ENCODE measurements at regions not wholly inside any gene's neighbourhood (a gene's known extent, or its start where the extent isn't known, plus 50 kb on each side); places are given as distances from the start of the nearest gene placed in this dataset.
"Not testable (repeated sequence)": the region's sequence is repeated elsewhere in the genome, so short reads cannot be mapped to it uniquely, and the experiment has no call there.

DNA sequence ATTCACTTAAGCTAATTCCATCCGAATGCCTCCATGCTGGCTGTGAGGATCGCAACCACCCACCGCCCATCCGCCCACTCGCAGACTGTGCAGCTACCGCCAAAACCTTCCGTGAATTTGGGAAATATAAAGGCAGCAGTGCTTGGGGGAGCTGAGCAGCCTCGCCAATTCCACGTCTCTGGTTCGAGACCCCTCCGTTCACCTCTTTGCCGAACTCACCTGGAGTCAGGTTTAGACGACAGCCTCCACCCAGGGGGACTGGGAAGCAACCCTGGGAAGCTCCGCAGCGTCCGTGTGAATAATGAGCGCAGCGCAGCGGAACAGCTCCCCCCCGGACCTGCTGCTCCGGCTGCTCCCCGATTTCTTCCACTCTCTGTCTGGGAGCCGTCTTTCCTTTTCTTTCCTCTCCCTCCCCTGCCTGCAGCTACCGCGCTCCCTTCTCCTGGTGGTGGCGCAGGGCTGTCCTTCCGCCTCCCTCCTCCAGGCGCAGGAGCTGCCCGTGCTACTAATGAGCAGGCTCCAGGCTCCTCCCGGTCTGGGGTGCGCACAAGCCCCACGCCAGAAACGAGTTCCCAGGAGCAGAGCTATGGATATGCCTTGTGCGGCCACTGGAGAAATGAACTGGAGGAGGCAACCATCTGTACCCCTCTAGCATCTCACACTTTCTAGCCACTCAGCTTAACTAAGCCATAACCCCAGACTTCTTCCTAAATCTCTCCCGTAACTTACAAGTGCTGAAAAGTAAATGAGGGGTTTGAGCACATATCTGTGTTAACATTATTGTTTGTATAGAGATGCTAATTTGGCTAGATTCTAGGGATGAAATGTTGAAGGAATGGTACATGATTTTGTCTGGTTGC, 107.3 kb downstream of the XKR3 start:
- CTCF ChIA-PET (ENCODE audit: unreplicated experiment), result no interaction called here

DNA sequence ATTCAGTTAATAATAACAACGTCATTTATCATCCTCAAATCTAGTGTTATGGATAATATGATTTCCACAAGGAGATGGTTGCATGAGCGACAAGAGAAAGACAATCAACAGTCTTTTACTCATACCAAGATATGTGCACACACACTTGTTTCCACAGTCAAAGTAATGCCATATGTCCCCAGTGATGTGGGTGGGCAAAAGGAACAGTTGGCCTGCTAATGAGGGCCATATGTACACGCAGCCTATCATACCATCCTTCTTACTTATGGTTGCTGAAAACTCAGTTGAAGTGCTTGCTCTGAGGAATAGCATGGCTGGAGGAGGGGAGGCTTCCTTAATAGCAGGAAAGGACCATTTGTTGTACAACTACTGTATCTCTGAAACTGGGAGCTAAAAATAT, 110.6 kb downstream of the XKR3 start:
- POLR2A ChIA-PET; H3K9me2 ChIP-seq (ENCODE audit: insufficient read depth, low read length); H2AFZ ChIP-seq (ENCODE audit: low read length): not testable (repeated sequence)

More for the DNA sequence above, 107.3 kb downstream of the XKR3 start:
- no peaks in the 10 kb centered on the region for H4K20me1 ChIP-seq (ENCODE audit: insufficient read depth, low read length)
- no peaks in the 10 kb centered on the region for H3K9me3 ChIP-seq (ENCODE audit: low read length)
- DNase-seq (ENCODE audit: low spot score), result no peak
- no peaks in the 10 kb centered on the region for H3K9me2 ChIP-seq (ENCODE audit: insufficient read depth, low read length)
- no peaks in the 10 kb centered on the region for H3K4me1 ChIP-seq (ENCODE audit: insufficient read depth, low read length, poor library complexity, severe bottlenecking)
- no peaks in the 10 kb centered on the region for H3K79me2 ChIP-seq (ENCODE audit: insufficient read depth, low read depth, low read length)
- intact Hi-C loops (cut with micrococcal nuclease; ENCODE audit: unreplicated experiment), result no loop called here
- POLR2A ChIA-PET, result no interaction called here
- no peak overlapping the region for H3K4me3 ChIP-seq (ENCODE audit: low read depth, low read length, poor library complexity, severe bottlenecking)
- TF ChIP-seq CTCF (conservative IDR thresholded peaks at IDR 0.05; ENCODE audit: low read length), result no peak
- TF ChIP-seq EZH2phosphoT487 (IDR thresholded peaks at IDR 0.05; ENCODE audit: borderline replicate concordance, low read depth, low read length), result no peak
- no TSS peak for BruUV-seq (replicated peaks)
- no peak overlapping the region for H3K4me2 ChIP-seq (ENCODE audit: low read length)
- H2AFZ ChIP-seq (ENCODE audit: low read length), result no peak overlapping the region
- no peak overlapping the region for H3K27ac ChIP-seq (ENCODE audit: low read depth, low read length, poor library complexity, severe bottlenecking)
- no peaks in the 10 kb centered on the region for H3K36me3 ChIP-seq (ENCODE audit: insufficient read depth, low read length)

GRCh38 chr22:16702318-16702870, 109.8 kb upstream of the CCT8L2 start:
- DNase-seq (ENCODE audit: low spot score); CTCF ChIA-PET (ENCODE audit: unreplicated experiment); H3K9me3 ChIP-seq (ENCODE audit: low read length); intact Hi-C loops (cut with micrococcal nuclease; ENCODE audit: unreplicated experiment); H4K20me1 ChIP-seq (ENCODE audit: insufficient read depth, low read length); H3K9me2 ChIP-seq (ENCODE audit: insufficient read depth, low read length); H3K4me3 ChIP-seq (ENCODE audit: low read depth, low read length, poor library complexity, severe bottlenecking); H3K79me2 ChIP-seq (ENCODE audit: insufficient read depth, low read depth, low read length); H3K4me2 ChIP-seq (ENCODE audit: low read length); H2AFZ ChIP-seq (ENCODE audit: low read length); H3K27ac ChIP-seq (ENCODE audit: low read depth, low read length, poor library complexity, severe bottlenecking); H3K36me3 ChIP-seq (ENCODE audit: insufficient read depth, low read length); H3K4me1 ChIP-seq (ENCODE audit: insufficient read depth, low read length, poor library complexity, severe bottlenecking); BruUV-seq (replicated peaks); POLR2A ChIA-PET: not testable (repeated sequence)

More for the DNA sequence above, 110.6 kb downstream of the XKR3 start:
- BruUV-seq (replicated peaks); H3K4me2 ChIP-seq (ENCODE audit: low read length); H3K36me3 ChIP-seq (ENCODE audit: insufficient read depth, low read length); intact Hi-C loops (cut with micrococcal nuclease; ENCODE audit: unreplicated experiment); CTCF ChIA-PET (ENCODE audit: unreplicated experiment); DNase-seq (ENCODE audit: low spot score); H3K9me3 ChIP-seq (ENCODE audit: low read length); H4K20me1 ChIP-seq (ENCODE audit: insufficient read depth, low read length); H3K27ac ChIP-seq (ENCODE audit: low read depth, low read length, poor library complexity, severe bottlenecking); H3K79me2 ChIP-seq (ENCODE audit: insufficient read depth, low read depth, low read length); H3K4me1 ChIP-seq (ENCODE audit: insufficient read depth, low read length, poor library complexity, severe bottlenecking); H3K4me3 ChIP-seq (ENCODE audit: low read depth, low read length, poor library complexity, severe bottlenecking): not testable (repeated sequence)

DNA sequence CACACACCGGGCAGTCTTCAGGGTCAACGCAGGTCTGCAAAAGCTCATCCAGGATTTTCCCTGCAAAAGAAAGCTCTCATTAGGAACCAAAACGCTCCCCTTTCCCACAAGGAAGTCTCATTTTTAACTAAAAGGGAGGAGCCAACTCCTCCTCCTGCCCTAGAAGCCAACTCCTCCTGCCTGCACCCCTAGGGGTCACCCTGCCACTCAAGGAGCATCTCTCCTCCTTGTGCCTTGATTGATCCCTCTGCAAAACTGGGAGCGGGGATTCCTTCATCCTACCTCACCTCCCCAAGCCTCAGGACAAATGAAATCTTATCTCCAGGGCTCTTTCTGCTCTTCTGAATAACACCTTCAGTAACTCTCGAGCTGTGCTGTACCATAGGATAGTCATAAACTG, 107.8 kb upstream of the CCT8L2 start:
- H3K36me3 ChIP-seq (ENCODE audit: insufficient read depth, low read length); H3K9me3 ChIP-seq (ENCODE audit: low read length); H3K4me2 ChIP-seq (ENCODE audit: low read length); CTCF ChIA-PET (ENCODE audit: unreplicated experiment); H4K20me1 ChIP-seq (ENCODE audit: insufficient read depth, low read length); H3K4me3 ChIP-seq (ENCODE audit: low read depth, low read length, poor library complexity, severe bottlenecking); H3K79me2 ChIP-seq (ENCODE audit: insufficient read depth, low read depth, low read length); BruUV-seq (replicated peaks); H3K4me1 ChIP-seq (ENCODE audit: insufficient read depth, low read length, poor library complexity, severe bottlenecking); H3K27ac ChIP-seq (ENCODE audit: low read depth, low read length, poor library complexity, severe bottlenecking); H2AFZ ChIP-seq (ENCODE audit: low read length); DNase-seq (ENCODE audit: low spot score); H3K9me2 ChIP-seq (ENCODE audit: insufficient read depth, low read length); intact Hi-C loops (cut with micrococcal nuclease; ENCODE audit: unreplicated experiment); POLR2A ChIA-PET: not testable (repeated sequence)

Data from OCI-LY7 (cell line).